ENCODE measurements at regions not wholly inside any gene's neighbourhood (a gene's known extent, or its start where the extent isn't known, plus 50 kb on each side); places are given as distances from the start of the nearest gene placed in this dataset.

DNA sequence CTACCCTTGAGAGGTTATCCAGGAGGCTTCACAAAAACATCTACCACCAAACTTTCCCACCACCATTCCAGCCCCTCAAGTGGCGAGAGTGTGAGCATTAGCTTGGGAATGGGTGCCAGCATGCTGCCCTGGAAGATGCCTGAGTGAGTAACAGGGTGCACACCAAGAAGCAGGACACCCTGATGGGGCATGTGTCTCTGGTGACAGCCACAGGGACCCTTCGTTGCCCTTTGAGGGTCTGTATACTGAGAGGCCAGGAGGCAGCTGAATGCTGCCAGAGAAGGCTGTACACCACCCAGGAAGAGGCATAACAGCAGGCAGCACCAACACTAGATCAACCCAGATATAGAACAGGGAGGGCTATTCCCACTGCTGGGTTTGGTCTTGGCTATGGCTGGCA lies 233.6 kb upstream of the THSD7B start:
- H3K4me2 ChIP-seq (ENCODE audit: low read length), result no peak overlapping the region
- H3K4me1 ChIP-seq, result no peaks in the 10 kb centered on the region
- H3K9me3 ChIP-seq (ENCODE audit: control insufficient read depth, low read length), result no peaks in the 10 kb centered on the region
- H3K36me3 ChIP-seq (ENCODE audit: control insufficient read depth, insufficient read depth, low read length), result no peaks in the 10 kb centered on the region
- H3K9ac ChIP-seq, result no peak overlapping the region
- H2AFZ ChIP-seq, result no peak overlapping the region
- no peaks in the 10 kb centered on the region for H3K27me3 ChIP-seq (ENCODE audit: control insufficient read depth, insufficient read depth, low read length)
- no peak overlapping the region for H3K27ac ChIP-seq
- no peak for TF ChIP-seq CTCF (IDR thresholded peaks at IDR 0.05)
- no peaks in the 10 kb centered on the region for H3K79me2 ChIP-seq
- no peak overlapping the region for H3K4me3 ChIP-seq (ENCODE audit: low read depth, low read length)

DNA sequence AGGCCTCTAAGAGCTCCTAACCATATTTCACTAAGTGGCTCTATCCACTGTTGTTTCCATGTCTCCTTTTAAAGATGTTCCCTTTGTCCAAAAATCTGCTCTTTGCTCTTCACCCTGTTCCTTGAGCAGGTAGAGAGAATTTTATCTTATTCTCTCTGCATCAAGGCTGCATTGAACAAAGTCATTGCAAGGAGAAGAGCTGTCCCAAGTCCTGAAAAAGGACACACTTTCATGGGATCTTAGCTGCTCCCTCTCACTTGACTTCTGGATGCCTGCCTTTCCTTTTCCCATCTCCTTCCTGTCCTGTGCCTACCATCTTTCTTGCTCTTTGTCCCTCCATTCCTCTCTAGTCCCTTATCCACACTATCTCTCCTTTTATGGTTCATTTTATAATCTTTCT lies 235.2 kb upstream of the THSD7B start:
- no peak for TF ChIP-seq CTCF (IDR thresholded peaks at IDR 0.05)
- H3K9ac ChIP-seq, result no peak overlapping the region
- no peak overlapping the region for H3K27ac ChIP-seq
- H3K79me2 ChIP-seq, result no peaks in the 10 kb centered on the region
- H3K27me3 ChIP-seq (ENCODE audit: control insufficient read depth, insufficient read depth, low read length), result no peaks in the 10 kb centered on the region
- no peak overlapping the region for H3K4me3 ChIP-seq (ENCODE audit: low read depth, low read length)
- no peaks in the 10 kb centered on the region for H3K4me1 ChIP-seq
- H3K36me3 ChIP-seq (ENCODE audit: control insufficient read depth, insufficient read depth, low read length), result no peaks in the 10 kb centered on the region
- no peak overlapping the region for H3K4me2 ChIP-seq (ENCODE audit: low read length)
- H2AFZ ChIP-seq, result no peak overlapping the region
- no peaks in the 10 kb centered on the region for H3K9me3 ChIP-seq (ENCODE audit: control insufficient read depth, low read length)

GRCh38 chr2:136527560-136527959 lies 237.8 kb upstream of the THSD7B start:
- H3K79me2 ChIP-seq, result no peaks in the 10 kb centered on the region
- H3K27ac ChIP-seq, result no peak overlapping the region
- H3K9ac ChIP-seq, result no peak overlapping the region
- no peaks in the 10 kb centered on the region for H3K9me3 ChIP-seq (ENCODE audit: control insufficient read depth, low read length)
- TF ChIP-seq CTCF (IDR thresholded peaks at IDR 0.05), result no peak
- H3K4me1 ChIP-seq, result no peaks in the 10 kb centered on the region
- H2AFZ ChIP-seq, result no peak overlapping the region
- H3K36me3 ChIP-seq (ENCODE audit: control insufficient read depth, insufficient read depth, low read length), result no peaks in the 10 kb centered on the region
- H3K4me2 ChIP-seq (ENCODE audit: low read length), result no peak overlapping the region
- H3K4me3 ChIP-seq (ENCODE audit: low read depth, low read length), result no peak overlapping the region
- no peaks in the 10 kb centered on the region for H3K27me3 ChIP-seq (ENCODE audit: control insufficient read depth, insufficient read depth, low read length)

DNA sequence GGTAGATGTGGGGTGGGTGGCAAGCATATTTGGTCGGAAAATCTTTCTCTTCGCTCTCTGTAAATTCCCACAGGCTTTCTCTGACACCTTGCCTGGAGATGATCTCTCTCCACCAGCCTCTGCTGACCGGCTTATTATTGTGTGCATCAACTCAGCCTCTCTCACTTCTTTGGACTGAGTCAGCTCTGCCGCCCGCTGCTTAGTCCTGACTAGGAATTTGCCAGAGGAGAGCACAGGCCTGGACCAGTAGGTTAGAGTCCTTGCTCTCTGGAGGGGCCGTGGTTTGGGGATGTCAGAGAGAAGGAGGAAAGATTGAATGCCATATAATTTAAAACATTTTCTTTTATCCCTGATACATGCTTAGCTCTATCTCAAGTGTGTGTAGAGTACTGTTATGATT lies 242.6 kb upstream of the THSD7B start:
- no peak overlapping the region for H3K4me3 ChIP-seq (ENCODE audit: low read depth, low read length)
- H3K27ac ChIP-seq, result no peak overlapping the region
- H3K9ac ChIP-seq, result no peak overlapping the region
- H3K27me3 ChIP-seq (ENCODE audit: control insufficient read depth, insufficient read depth, low read length), result no peaks in the 10 kb centered on the region
- H3K4me1 ChIP-seq, result no peaks in the 10 kb centered on the region
- no peaks in the 10 kb centered on the region for H3K79me2 ChIP-seq
- H3K36me3 ChIP-seq (ENCODE audit: control insufficient read depth, insufficient read depth, low read length), result no peaks in the 10 kb centered on the region
- no peak overlapping the region for H2AFZ ChIP-seq
- no peaks in the 10 kb centered on the region for H3K9me3 ChIP-seq (ENCODE audit: control insufficient read depth, low read length)
- no peak overlapping the region for H3K4me2 ChIP-seq (ENCODE audit: low read length)
- TF ChIP-seq CTCF (IDR thresholded peaks at IDR 0.05), result no peak

DNA sequence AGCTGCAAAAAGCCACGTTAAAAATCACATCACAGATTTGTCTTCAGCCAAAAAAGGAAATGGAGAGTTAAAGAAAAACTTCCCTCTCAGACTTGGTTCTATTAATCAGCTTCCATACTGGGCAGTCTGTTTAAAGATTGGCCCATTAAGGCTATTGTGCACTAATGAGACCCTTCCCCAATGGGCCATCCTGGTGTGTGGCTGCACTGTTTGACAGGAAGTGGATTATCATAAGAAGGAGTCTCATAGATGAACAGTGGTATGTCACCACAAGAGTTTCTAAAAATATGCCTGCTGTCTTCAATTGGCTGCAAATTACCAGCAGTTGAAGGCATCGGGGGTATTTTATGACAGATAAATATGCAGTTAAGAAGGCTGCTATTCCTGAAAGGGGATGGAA lies 247.6 kb upstream of the THSD7B start:
- Histone ChIP-seq H3K4me2 (ENCODE audit: low read length) (no peak overlapping the region), H3K27ac (no peak overlapping the region), H3K27me3 (ENCODE audit: control insufficient read depth, insufficient read depth, low read length) (no peaks in the 10 kb centered on the region), H3K79me2 (no peaks in the 10 kb centered on the region), H3K9ac (no peak overlapping the region), H3K36me3 (ENCODE audit: control insufficient read depth, insufficient read depth, low read length) (no peaks in the 10 kb centered on the region), H3K4me3 (ENCODE audit: low read depth, low read length) (no peak overlapping the region), H3K9me3 (ENCODE audit: control insufficient read depth, low read length) (no peaks in the 10 kb centered on the region), H3K4me1 (no peaks in the 10 kb centered on the region), H2AFZ (no peak overlapping the region)
- TF ChIP-seq CTCF (IDR thresholded peaks at IDR 0.05), result no peak

Measured in parathyroid adenoma (tissue), 2 donors.